ENCODE measurements at regions not wholly inside any gene's neighbourhood (a gene's known extent, or its start where the extent isn't known, plus 50 kb on each side); places are given as distances from the start of the nearest gene placed in this dataset.

DNA sequence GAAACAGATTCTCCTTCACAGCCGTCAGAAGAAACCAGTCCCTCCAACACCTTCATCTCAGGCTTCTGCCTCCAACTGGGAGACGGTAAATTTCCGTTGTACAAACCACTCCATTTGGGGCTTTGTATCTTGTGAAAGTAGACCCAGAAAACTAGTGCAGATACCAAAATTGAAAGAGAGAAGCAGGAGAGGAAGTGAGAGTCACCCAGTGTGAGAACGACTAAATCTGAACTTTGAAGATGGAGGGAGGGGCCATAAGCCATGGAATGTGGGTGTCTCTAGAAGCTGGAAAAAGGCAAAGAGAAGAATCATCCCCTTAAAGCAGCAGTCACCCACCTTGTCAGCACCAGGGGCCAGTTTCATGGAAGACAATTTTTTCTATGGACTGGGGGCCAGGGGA, 88.3 kb upstream of the LRATD1 start:
- Histone ChIP-seq H3K4me3 (no peak overlapping the region), H3K9me3 (no peaks in the 10 kb centered on the region), H3K27me3 (no peaks in the 10 kb centered on the region), H3K36me3 (no peaks in the 10 kb centered on the region), H3K4me1 (peaks cover 0 to 8% (median 3%) of the 10 kb centered on the region in 4 donors), H3K27ac (no peak overlapping the region)
- TF ChIP-seq, protein P1, sequence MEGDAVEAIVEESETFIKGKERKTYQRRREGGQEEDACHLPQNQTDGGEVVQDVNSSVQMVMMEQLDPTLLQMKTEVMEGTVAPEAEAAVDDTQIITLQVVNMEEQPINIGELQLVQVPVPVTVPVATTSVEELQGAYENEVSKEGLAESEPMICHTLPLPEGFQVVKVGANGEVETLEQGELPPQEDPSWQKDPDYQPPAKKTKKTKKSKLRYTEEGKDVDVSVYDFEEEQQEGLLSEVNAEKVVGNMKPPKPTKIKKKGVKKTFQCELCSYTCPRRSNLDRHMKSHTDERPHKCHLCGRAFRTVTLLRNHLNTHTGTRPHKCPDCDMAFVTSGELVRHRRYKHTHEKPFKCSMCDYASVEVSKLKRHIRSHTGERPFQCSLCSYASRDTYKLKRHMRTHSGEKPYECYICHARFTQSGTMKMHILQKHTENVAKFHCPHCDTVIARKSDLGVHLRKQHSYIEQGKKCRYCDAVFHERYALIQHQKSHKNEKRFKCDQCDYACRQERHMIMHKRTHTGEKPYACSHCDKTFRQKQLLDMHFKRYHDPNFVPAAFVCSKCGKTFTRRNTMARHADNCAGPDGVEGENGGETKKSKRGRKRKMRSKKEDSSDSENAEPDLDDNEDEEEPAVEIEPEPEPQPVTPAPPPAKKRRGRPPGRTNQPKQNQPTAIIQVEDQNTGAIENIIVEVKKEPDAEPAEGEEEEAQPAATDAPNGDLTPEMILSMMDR (IDR thresholded peaks at IDR 0.05), result no peak
- TF ChIP-seq EP300 (IDR thresholded peaks at IDR 0.05; ENCODE audit: low read depth) (no peak), POLR2A (IDR thresholded peaks at IDR 0.05) (no peak)
- in situ Hi-C loops (cut with MboI; ENCODE audit: low pct_ligation_motif_present in 1 of 4, low pct_unique_long_range_greater_than_20kb in 1 of 4, low sequenced_read_pairs in 3 of 4) (no loop called here), intact Hi-C loops (cut with DNase I; ENCODE audit: low total_unique reads) (no loop called here)
- WGBS, 2 donors (ENCODE audit: low coverage in 1 of 2), result 85 to 93% methylated on average over 3 to 4 of the region's 4 CpGs
- DNase-seq, result no peak

DNA sequence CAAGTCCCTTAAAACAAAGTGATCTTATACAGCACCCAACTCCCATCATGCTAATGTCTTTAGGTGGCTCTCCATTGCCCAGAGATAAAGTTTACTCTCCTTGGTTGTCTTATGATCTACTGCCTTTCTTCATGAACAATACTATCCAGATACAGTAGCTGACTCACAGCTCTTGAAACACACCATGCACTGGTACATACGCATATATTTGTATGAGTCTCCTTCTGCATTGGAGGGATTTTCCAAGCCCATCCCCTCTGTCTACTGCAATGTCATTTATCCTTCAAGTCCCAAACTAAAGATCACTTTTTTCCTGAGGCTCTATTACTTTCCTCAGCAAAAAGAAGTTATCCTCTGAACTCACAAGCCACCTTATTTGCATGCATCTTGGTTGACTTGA, 84.7 kb upstream of the LRATD1 start:
- no peak for TF ChIP-seq EP300 (IDR thresholded peaks at IDR 0.05; ENCODE audit: low read depth)
- TF ChIP-seq, protein P1 (IDR thresholded peaks at IDR 0.05), result no peak
- no peak for TF ChIP-seq POLR2A (IDR thresholded peaks at IDR 0.05)
- no peak for TF ChIP-seq POLR2AphosphoS5 (IDR thresholded peaks at IDR 0.05)
- DNase-seq, result no peak
- intact Hi-C loops (cut with DNase I; ENCODE audit: low total_unique reads) (no loop called here), in situ Hi-C loops (cut with MboI; ENCODE audit: low pct_ligation_motif_present in 1 of 4, low pct_unique_long_range_greater_than_20kb in 1 of 4, low sequenced_read_pairs in 3 of 4) (no loop called here)
- Histone ChIP-seq H3K27me3 (no peaks in the 10 kb centered on the region), H3K36me3 (no peaks in the 10 kb centered on the region), H3K27ac (no peak overlapping the region), H3K4me3 (no peak overlapping the region), H3K9me3 (no peaks in the 10 kb centered on the region), H3K4me1 (peaks cover 0 to 7% (median 3%) of the 10 kb centered on the region in 4 donors)
- WGBS, 2 donors (ENCODE audit: low coverage in 1 of 2), result 72 to 100% methylated on average over 1 of the region's 1 CpG

DNA sequence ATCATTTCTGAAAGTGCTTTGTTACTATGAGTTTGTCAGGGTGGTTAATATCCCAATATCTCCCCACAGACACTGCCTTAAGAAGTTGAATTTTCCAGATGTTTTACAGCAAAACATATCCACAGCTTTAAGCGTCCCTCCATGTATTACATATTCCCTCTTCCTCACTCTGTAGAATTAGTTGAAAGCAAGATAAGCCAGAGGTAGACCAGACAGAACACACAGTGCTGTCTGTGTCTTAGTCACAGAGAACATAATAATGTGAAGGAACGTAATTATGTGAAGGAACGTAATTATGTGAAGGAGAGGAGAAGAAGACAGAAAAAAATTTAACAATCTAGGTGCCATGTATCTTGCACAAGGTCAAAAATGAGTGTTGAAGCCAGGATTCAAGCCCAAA, 81.9 kb upstream of the LRATD1 start:
- no peaks in the 10 kb centered on the region for H3K9me3 ChIP-seq
- no peak for DNase-seq
- 66 to 73% methylated on average over 3 of the region's 3 CpGs for WGBS, 2 donors (ENCODE audit: low coverage in 1 of 2)
- no peaks in the 10 kb centered on the region for H3K27me3 ChIP-seq
- H3K4me1 ChIP-seq, result peaks cover 0 to 11% (median 2%) of the 10 kb centered on the region in 4 donors
- no peak overlapping the region for H3K27ac ChIP-seq
- intact Hi-C loops (cut with DNase I; ENCODE audit: low total_unique reads) (no loop called here), in situ Hi-C loops (cut with MboI; ENCODE audit: low pct_ligation_motif_present in 1 of 4, low pct_unique_long_range_greater_than_20kb in 1 of 4, low sequenced_read_pairs in 3 of 4) (no loop called here)
- no peak overlapping the region for H3K4me3 ChIP-seq
- TF ChIP-seq EP300 (IDR thresholded peaks at IDR 0.05; ENCODE audit: low read depth) (no peak), POLR2A (IDR thresholded peaks at IDR 0.05) (no peak), POLR2AphosphoS5 (IDR thresholded peaks at IDR 0.05) (no peak)
- TF ChIP-seq, protein P1 (IDR thresholded peaks at IDR 0.05), result no peak
- no peaks in the 10 kb centered on the region for H3K36me3 ChIP-seq

DNA sequence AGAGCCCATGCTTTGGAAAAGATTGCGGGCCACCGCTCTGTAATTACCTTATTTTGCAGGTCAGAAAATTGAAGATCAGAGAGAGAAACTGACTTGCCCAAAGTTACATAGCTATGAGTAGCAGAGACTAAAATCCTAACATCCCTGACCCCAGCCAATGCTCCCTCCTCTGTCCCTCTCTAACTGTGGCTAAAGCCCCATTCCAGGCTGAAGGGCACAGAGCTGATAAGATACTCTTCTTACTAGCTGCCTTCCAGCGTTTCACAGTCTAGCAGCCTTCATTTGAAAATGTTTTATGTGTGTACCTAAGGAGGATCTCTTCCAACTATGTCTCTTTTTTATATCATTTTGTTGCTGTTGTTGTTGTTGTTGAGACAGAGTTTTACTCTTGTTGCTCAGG, 81.4 kb upstream of the LRATD1 start:
- no peak for TF ChIP-seq POLR2A (IDR thresholded peaks at IDR 0.05)
- TF ChIP-seq, protein P1 (IDR thresholded peaks at IDR 0.05), result no peak
- TF ChIP-seq EP300 (IDR thresholded peaks at IDR 0.05; ENCODE audit: low read depth), result no peak
- no peak for TF ChIP-seq POLR2AphosphoS5 (IDR thresholded peaks at IDR 0.05)
- WGBS, 2 donors (ENCODE audit: low coverage in 1 of 2), result 33 to 77% methylated on average over 1 to 3 of the region's 3 CpGs
- in situ Hi-C loops (cut with MboI; ENCODE audit: low pct_ligation_motif_present in 1 of 4, low pct_unique_long_range_greater_than_20kb in 1 of 4, low sequenced_read_pairs in 3 of 4), result no loop called here
- no peaks in the 10 kb centered on the region for H3K27me3 ChIP-seq
- H3K36me3 ChIP-seq, result no peaks in the 10 kb centered on the region
- peaks cover 0 to 16% (median 5%) of the 10 kb centered on the region in 4 donors for H3K4me1 ChIP-seq
- H3K9me3 ChIP-seq, result no peaks in the 10 kb centered on the region
- intact Hi-C loops (cut with DNase I; ENCODE audit: low total_unique reads), result no loop called here
- no peak overlapping the region for H3K27ac ChIP-seq
- H3K4me3 ChIP-seq, result no peak overlapping the region
- DNase-seq, result no peak
